GM18498 (cell line): ENCODE measurements at regions not wholly inside any gene's neighbourhood (a gene's known extent, or its start where the extent isn't known, plus 50 kb on each side); places are given as distances from the start of the nearest gene placed in this dataset.

Source experiments
- ATAC-seq: cut with Tn5 transposase; IDR thresholded peaks from one replicate; pipeline ENCODE4 v1.9.1; 2021; ENCODE audit warnings: mild to moderate bottlenecking, moderate library complexity; ENCODE audit not compliant: unreplicated experiment

GRCh38 chr7:94264756-94265155, 129.9 kb upstream of the COL1A2 start:
- ATAC-seq: no peak

- no peak for ATAC-seq
Measured at GRCh38 chr7:94265456-94265855, 129.2 kb upstream of the COL1A2 start.

DNA sequence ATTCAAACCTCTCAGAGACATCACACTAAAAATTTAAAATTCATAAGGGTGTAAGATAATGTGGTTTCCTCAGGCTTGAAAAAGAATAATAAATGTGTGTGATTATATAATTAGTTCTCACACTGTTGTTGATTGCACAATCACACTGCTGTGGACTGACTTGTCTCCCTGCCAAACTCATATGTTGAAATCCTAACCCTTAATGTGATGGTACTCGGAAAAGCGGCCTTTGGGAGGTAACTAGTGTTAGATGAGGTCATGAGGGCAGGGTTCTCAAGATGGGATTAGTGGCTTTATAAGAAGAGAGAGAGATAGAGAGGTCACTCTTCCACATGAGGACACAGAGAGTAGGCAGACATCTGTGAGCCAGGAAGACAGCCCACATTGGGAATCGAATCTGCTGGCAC, 128.5 kb upstream of the COL1A2 start:
- ATAC-seq: no peak

GRCh38 chr7:94270772-94271171, 123.9 kb upstream of the COL1A2 start:
- no peak for ATAC-seq

GRCh38 chr7:94272821-94273583, 121.7 kb upstream of the COL1A2 start:
- no peak for ATAC-seq

GRCh38 chr7:94274828-94275227, 119.9 kb upstream of the COL1A2 start:
- ATAC-seq: no peak

DNA sequence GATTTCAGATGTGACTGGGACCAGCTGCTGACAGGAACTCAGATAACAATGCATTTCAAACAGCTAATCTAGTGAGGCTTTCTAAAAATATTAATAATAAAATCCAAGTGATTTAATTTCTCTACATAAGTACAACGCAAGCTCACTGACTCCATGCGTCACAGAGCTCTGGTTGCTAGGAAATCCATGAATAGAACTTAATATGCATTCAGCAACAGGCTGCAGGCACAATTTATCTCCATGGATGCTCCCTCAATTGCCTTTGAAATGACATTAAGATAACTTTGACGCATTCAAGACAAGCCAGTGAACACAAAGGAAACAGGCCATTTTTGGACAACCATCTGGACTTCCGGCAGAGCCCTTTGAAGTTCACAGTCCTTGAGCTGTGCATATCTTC, 118.7 kb upstream of the COL1A2 start:
- ATAC-seq: no peak

GRCh38 chr7:94276795-94277194, 117.9 kb upstream of the COL1A2 start:
- no peak for ATAC-seq

- ATAC-seq: no peak
Measured at GRCh38 chr7:94277236-94277635, 117.5 kb upstream of the COL1A2 start.

DNA sequence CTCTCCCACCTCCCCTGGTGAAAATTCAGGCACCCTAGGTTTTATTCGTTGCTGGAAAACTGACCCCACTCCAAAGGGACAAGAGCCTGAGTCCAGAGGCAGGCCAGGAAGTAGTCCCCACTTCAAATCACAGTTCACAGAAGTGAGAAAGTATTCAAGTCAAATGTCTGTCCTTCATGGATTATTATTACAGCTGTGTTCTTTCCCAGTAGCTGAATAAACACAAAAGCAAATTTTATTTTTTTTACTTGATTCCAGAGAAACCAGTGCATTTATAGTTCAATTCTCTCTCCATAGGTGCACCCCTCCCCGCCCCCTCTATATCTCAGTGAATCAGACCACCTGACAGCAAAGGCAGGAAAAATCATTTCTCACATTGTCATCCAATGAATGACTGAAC, 113.8 kb upstream of the COL1A2 start:
- ATAC-seq: no peak

- ATAC-seq: no peak
Measured at GRCh38 chr7:94284104-94284503, 110.6 kb upstream of the COL1A2 start.

- ATAC-seq: no peak
Measured at GRCh38 chr7:94286111-94286510, 108.6 kb upstream of the COL1A2 start.

DNA sequence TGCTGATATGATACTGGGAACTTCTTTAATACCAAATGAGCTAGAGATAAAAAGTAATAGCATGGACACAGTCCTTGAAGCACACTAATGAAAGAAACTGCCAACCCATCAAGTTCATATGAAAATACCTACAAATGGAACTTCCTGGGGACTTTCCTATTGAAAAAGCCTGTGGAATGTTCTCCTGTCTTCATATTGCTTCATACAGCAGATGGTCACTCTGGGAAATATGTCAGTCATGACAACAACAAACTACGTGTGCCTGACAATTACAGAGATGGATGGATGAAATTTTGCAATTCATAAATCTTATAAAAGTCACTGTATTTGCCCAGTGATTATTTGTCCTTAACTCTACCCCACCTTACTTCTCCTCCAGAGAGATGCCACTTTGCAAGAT, 106.6 kb upstream of the COL1A2 start:
- no peak for ATAC-seq

DNA sequence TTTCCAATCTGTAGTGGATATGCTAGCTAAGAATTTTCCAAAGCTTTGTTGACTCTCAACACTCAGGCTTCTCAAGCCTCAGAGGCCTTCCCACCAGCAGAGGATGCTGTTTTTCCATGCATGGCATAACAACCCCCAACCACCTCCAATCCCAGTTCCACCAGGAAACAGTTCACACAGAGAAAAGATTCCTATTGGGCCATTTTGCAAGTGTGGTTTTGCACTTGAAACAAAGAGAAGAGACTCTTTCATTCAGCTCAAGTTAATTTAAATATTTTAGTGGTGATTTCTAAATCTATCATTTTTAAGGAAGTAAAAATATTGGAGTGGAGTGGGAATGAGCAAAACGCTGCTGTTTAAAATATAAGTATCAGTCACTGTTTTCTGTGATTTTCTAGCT, 105.6 kb upstream of the COL1A2 start:
- ATAC-seq: no peak

DNA sequence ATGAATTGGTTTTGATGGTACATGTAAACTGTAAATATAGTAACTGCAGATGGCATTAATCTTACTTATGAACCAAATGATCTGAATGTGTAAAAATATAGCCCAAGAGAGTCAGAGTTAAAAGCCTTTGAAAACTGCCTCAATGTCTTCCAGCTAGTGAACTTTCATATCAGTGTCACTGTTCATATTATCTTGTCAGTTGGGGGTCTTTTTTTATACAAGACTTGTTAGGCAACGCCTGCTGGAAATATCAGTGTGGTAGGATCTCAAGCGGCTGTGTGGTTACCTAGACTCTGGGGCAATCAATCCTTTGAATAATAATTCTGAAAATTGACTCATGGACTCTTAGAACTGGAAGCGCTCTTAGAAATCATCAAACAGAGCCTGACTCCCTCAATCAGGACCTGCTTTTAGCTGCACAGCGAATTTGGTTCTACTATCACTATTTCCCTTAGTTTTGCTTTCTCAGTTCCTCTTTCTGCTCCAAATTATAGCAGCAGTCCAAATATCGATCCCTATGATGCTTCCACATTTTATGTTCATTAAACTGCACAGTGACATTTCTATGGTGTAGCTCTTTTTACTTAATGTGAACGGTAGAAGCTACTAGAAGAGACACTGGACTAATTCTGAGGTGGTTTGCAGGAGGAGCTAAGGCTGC, 100.1 kb upstream of the COL1A2 start:
- no peak for ATAC-seq

- no peak for ATAC-seq
Measured at GRCh38 chr7:94295850-94296249, 98.8 kb upstream of the COL1A2 start.

GRCh38 chr7:94296881-94297280, 97.8 kb upstream of the COL1A2 start:
- ATAC-seq: no peak

DNA sequence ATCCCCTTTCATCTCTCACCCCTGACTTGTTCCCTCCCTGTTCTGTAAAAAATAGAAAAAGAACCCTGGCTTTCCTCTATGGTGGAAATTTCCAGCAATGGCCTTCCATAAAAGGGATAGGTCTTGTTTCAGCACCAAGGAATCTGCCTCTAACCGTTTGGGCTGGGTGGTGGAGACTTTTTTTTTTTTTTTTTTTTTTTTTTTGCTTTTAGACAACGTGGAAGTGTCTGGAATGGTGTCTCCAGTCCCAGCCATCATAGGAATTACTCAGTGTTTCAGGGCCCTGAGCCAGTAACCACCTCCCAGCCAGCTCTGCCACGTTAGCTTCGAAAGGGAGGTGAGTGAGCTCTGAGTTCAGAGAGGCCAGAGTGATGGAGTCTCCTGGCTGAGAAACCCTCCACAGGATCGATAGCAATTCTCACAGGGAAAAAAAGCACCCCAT, 97.3 kb upstream of the COL1A2 start:
- ATAC-seq: no peak

DNA sequence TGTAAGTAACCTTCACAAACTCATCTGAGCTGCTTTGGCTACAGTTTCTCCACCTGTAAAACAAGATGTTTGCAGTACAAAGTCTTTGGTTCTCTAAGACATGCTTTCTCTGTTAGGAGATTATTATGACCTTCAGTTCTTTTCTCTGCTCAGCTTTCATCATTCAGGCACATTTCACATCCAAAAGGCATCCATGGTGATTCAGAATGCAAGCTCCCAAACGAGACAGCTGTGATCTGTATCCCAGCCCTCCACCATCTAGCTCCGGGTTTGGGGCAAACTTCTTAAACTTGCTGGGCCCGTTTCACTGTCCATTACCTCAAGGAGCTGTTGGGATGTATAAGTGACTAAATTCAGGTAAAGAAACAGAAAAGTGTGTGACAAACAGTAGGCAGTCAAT, 95.8 kb upstream of the COL1A2 start:
- no peak for ATAC-seq

DNA sequence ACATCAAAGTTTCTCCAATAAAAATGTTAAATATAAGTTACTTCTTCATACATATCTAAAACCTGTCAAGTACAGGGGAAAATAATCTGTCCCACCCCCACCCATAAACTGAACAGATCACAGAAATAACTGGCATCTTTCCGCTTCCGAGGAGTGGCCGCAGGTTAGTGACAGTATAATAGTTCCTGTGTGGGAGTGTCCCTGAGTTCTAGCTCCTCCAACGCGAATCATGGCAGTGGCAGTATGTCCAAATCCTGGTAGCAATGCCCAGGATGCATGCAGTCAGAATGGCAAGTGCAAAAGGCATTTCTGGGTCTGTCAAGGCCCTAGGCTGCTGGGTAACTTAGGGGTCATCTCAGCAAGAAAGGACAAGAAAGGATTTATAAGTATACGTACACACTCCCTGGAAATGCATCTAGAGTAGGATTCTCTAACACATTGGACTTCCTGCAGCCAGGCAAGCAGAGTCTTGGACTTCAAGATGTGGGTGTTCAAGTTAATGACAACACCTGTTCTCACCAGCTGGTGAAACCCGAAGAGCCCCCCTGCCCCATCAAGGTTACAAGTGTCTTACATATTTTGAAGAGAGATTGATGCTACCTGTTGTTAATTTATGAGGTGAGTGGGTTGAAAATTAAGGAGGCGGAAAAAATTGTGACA, 94.4 kb upstream of the COL1A2 start:
- no peak for ATAC-seq

DNA sequence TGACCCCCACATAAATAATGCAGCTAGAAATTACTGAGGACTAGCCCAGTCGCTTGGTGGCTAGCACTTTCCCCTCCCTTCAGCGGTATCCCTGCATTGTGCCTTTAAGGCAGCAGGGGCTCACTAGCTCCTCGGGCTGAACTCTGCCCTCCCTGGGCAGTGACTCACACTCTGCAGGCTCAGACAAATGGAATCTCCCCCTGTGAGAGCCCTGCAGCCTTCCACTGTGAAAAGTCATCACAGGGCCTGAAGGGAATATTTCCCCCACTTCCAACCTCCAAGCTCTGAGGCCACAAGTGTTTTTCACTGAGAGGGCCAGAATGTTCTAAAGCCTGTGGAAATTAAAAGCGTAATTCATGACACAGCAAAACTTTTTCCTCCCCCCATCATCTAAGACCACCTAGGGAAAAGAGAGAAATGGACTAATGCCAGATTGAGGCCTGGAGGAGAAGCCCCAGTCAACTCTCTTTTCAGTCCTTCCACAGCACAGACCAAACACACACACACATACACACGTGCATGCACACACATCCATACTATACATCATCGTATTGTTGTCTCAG, 93.6 kb upstream of the COL1A2 start:
- ATAC-seq: no peak

DNA sequence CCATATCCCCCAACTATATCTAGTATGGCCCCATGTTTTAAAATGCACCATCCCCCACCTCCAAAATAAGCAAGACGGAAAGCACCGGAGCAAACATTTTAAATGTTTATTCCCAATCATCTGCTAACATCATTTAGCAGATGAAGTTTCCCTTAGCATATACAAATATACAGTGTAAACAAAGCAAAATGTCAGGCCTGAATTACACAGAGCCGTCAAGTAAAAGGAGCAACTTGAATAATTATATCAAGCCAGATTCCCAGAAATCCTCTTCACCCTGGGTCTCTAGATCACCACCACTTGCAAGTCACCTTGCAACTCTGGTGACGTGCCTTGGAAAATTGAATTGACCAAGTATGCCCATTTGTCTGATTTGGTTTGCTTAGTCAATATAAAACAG, 91.6 kb upstream of the COL1A2 start:
- ATAC-seq: no peak
